H1 (cell line): ENCODE measurements at regions not wholly inside any gene's neighbourhood (a gene's known extent, or its start where the extent isn't known, plus 50 kb on each side); places are given as distances from the start of the nearest gene placed in this dataset.

ENCODE experiments used
- CTCF ChIA-PET: fragments of 300-600 bp; sonication (Branson Sonifier 250); formaldehyde crosslinking; loops from one replicate; lab custom pipeline; 2021; ENCODE audit not compliant: partially characterized antibody; lab: Charles Lee
- POLR2A ChIA-PET: fragments of 300-600 bp; sonication (Branson Sonifier 250); formaldehyde crosslinking; loops from one replicate; lab custom pipeline; 2021; ENCODE audit warnings: inconsistent platforms; ENCODE audit not compliant: partially characterized antibody; lab: Charles Lee
- DNase-seq, 2 experiments: peaks; one replicate each; pipeline versions ENCODE4 v3.0.0 to v3.0.0-alpha.2; 2010 to 2022; ENCODE audit warnings: low spot score in 2 of 2, low read depth in 1 of 2, mixed read lengths in 1 of 2
- FAIRE-seq: peaks from 2 replicates; lab custom pipeline; 2011; peaks lifted over from hg19 to GRCh38; lab: Jason Lieb, UNC
- H2AFZ ChIP-seq: 2 replicates; pipeline ENCODE4 v1.8.1; 2012; ENCODE audit warnings: low read length, inconsistent platforms
- H2AK5ac ChIP-seq: 2 replicates; pipeline ENCODE4 v1.6.1; 2013; ENCODE audit warnings: low read depth, low read length
- H2BK120ac ChIP-seq: replicated peaks from 2 replicates; pipeline ENCODE3; 2013; ENCODE audit warnings: low read depth, low read length, inconsistent platforms
- H2BK12ac ChIP-seq: 2 replicates; pipeline ENCODE4 v1.6.1; 2013; ENCODE audit warnings: low read depth, low read length
- H2BK15ac ChIP-seq: 2 replicates; pipeline ENCODE4 v1.6.1; 2013; ENCODE audit warnings: low read length
- H2BK20ac ChIP-seq: 2 replicates; pipeline ENCODE4 v1.6.1; 2013; ENCODE audit warnings: low read length
- H2BK5ac ChIP-seq: 2 replicates; pipeline ENCODE4 v1.6.1; 2013; ENCODE audit warnings: low read depth, low read length
- H3K14ac ChIP-seq: 2 replicates; pipeline ENCODE4 v1.6.1; 2013; ENCODE audit warnings: inconsistent platforms; ENCODE audit not compliant: insufficient read length
- H3K18ac ChIP-seq: 2 replicates; pipeline ENCODE4 v1.6.1; 2013; ENCODE audit warnings: low read length; ENCODE audit errors: extremely low read depth
- H3K23ac ChIP-seq: 2 replicates; pipeline ENCODE4 v1.6.1; 2013; ENCODE audit warnings: inconsistent platforms; ENCODE audit not compliant: insufficient read length
- H3K23me2 ChIP-seq: 2 replicates; pipeline ENCODE4 v1.6.1; 2013; ENCODE audit warnings: low read depth, low read length
- H3K27ac ChIP-seq: 2 replicates; pipeline ENCODE4 v1.6.1; 2011; ENCODE audit warnings: low read depth, low read length, inconsistent platforms
- H3K27me3 ChIP-seq, 4 experiments: replicated peaks in 1 of 4; 1 replicate in 1 of 4; 2 replicates in 3 of 4; pipeline versions ENCODE4 v1.6.1 to v1.8.1; 2011 to 2013; ENCODE audit warnings: low read length in 3 of 4, mild to moderate bottlenecking in 3 of 4, inconsistent platforms in 2 of 4, mixed read lengths in 2 of 4, moderate library complexity in 1 of 4; ENCODE audit not compliant: control insufficient read depth in 3 of 4, insufficient read depth in 3 of 4; ENCODE audit errors: extremely low read depth in 1 of 4
- H3K36me3 ChIP-seq, 4 experiments: 2 replicates each; pipeline versions ENCODE4 v1.6.1 to v1.8.1; 2011 to 2013; ENCODE audit warnings: mild to moderate bottlenecking in 4 of 4, low read length in 3 of 4, moderate library complexity in 2 of 4, control low read depth in 1 of 4, inconsistent platforms in 1 of 4; ENCODE audit not compliant: insufficient read depth in 4 of 4, control insufficient read depth in 2 of 4
- H3K4ac ChIP-seq: replicated peaks from 2 replicates; pipeline ENCODE3; 2013; ENCODE audit warnings: low read length, low read depth, mixed read lengths, inconsistent platforms; ENCODE audit not compliant: insufficient read length
- H3K4me1 ChIP-seq, 4 experiments: replicated peaks in 1 of 4; 1 replicate in 1 of 4; 2 replicates in 3 of 4; pipeline versions ENCODE4 v1.6.1 to v1.8.1; 2011 to 2013; ENCODE audit warnings: low read length in 3 of 4, inconsistent platforms in 2 of 4, mixed read lengths in 1 of 4; ENCODE audit not compliant: insufficient read depth in 4 of 4, control insufficient read depth in 3 of 4
- H3K4me2 ChIP-seq, 2 experiments: 2 replicates each; pipeline versions ENCODE4 v1.6.1 to v1.8.1; 2011 to 2013; ENCODE audit warnings: low read depth in 2 of 2, low read length in 2 of 2, control low read depth in 1 of 2, inconsistent platforms in 1 of 2, mild to moderate bottlenecking in 1 of 2; ENCODE audit not compliant: insufficient read depth in 1 of 2
- H3K4me3 ChIP-seq, 4 experiments: fragments of 200-600, 300-600 bp in 1 of 4; sonication (generic), shearing (Covaris generic), sonication (Bioruptor Twin) in 1 of 4; 2 replicates each; pipeline versions ENCODE4 v1.5.1 to v1.8.1; 2011 to 2016; ENCODE audit warnings: low read length in 4 of 4, low read depth in 3 of 4, control low read depth in 2 of 4, inconsistent platforms in 2 of 4, mild to moderate bottlenecking in 2 of 4, mixed read lengths in 1 of 4, moderate library complexity in 1 of 4; ENCODE audit not compliant: insufficient read depth in 2 of 4; ENCODE audit errors: extremely low read depth in 1 of 4
- H3K56ac ChIP-seq: replicated peaks from 2 replicates; pipeline ENCODE3; 2013; ENCODE audit warnings: low read depth, mild to moderate bottlenecking, mixed read lengths, low read length, inconsistent platforms; ENCODE audit not compliant: insufficient read length
- H3K79me1 ChIP-seq: 2 replicates; pipeline ENCODE4 v1.6.1; 2013; ENCODE audit warnings: low read depth, low read length, control low read depth
- H3K79me2 ChIP-seq, 2 experiments: 2 replicates each; pipeline versions ENCODE4 v1.6.1 to v1.8.1; 2012 to 2013; ENCODE audit warnings: low read length in 2 of 2, mild to moderate bottlenecking in 2 of 2, inconsistent platforms in 1 of 2; ENCODE audit not compliant: insufficient read depth in 2 of 2, control insufficient read depth in 1 of 2
- H3K9ac ChIP-seq, 4 experiments: replicated peaks in 1 of 4; 1 replicate in 1 of 4; 2 replicates in 3 of 4; pipeline versions ENCODE4 v1.6.1 to v1.8.1; 2011 to 2013; ENCODE audit warnings: low read depth in 3 of 4, low read length in 3 of 4, control low read depth in 2 of 4, mild to moderate bottlenecking in 2 of 4, moderate library complexity in 2 of 4, inconsistent platforms in 1 of 4; ENCODE audit errors: extremely low read depth in 1 of 4
- H3K9me3 ChIP-seq, 2 experiments: 2 replicates each; pipeline versions ENCODE4 v1.6.1 to v1.8.1; 2012 to 2013; ENCODE audit warnings: mild to moderate bottlenecking in 2 of 2, moderate library complexity in 2 of 2, control low read depth in 1 of 2, inconsistent platforms in 1 of 2, low read depth in 1 of 2, low read length in 1 of 2, mixed read lengths in 1 of 2; ENCODE audit not compliant: insufficient read depth in 2 of 2
- H4K20me1 ChIP-seq, 2 experiments: replicated peaks in 1 of 2; 2 replicates each; pipeline versions ENCODE3 to v1.8.1; 2011 to 2013; ENCODE audit warnings: inconsistent platforms in 2 of 2, low read length in 2 of 2, mild to moderate bottlenecking in 1 of 2; ENCODE audit not compliant: insufficient read depth in 2 of 2, control insufficient read depth in 1 of 2
- H4K5ac ChIP-seq: 2 replicates; pipeline ENCODE4 v1.6.1; 2013; ENCODE audit warnings: low read length, low read depth, mixed read lengths, inconsistent platforms; ENCODE audit not compliant: insufficient read length
- H4K8ac ChIP-seq: 2 replicates; pipeline ENCODE4 v1.8.0; 2013; ENCODE audit warnings: mild to moderate bottlenecking, moderate library complexity, low read length, inconsistent platforms; ENCODE audit not compliant: insufficient read depth; ENCODE audit errors: extremely low read depth
- H4K91ac ChIP-seq: replicated peaks from 2 replicates; pipeline ENCODE3; 2013; ENCODE audit warnings: low read length, mixed read lengths, inconsistent platforms; ENCODE audit not compliant: insufficient read length
- ASH2L ChIP-seq: fragments of 200-600, 300-600 bp; sonication (generic); IDR thresholded peaks from one replicate; pipeline ENCODE4 v1.7.1; 2017; ENCODE audit warnings: low read length
- ATF2 ChIP-seq: IDR thresholded peaks from 2 replicates; pipeline ENCODE4 v1.6.1; 2012; ENCODE audit warnings: low read length, inconsistent platforms
- CEBPB ChIP-seq: IDR thresholded peaks from 2 replicates; pipeline ENCODE4 v1.6.1; 2012; ENCODE audit warnings: low read depth, low read length
- CHD1 ChIP-seq: IDR thresholded peaks from 2 replicates; pipeline ENCODE4 v1.6.1; 2012; ENCODE audit warnings: low read depth, low read length, improper control_type of control experiment
- GTF2F1 ChIP-seq: IDR thresholded peaks from 2 replicates; pipeline ENCODE4 v1.6.1; 2012; ENCODE audit warnings: low read depth, low read length, improper control_type of control experiment, borderline replicate concordance
- PHF8 ChIP-seq: fragments of 200-600 bp; sonication (generic); conservative IDR thresholded peaks from 2 replicates; pipeline ENCODE4 v1.7.1; 2012; ENCODE audit warnings: low read depth, mild to moderate bottlenecking, inconsistent platforms, low read length, moderate library complexity
- RAD21 ChIP-seq, 2 experiments: IDR thresholded peaks in 1 of 2; conservative IDR thresholded peaks in 1 of 2; 2 replicates each; pipeline ENCODE4 v1.6.1; 2011; ENCODE audit warnings: low read depth in 2 of 2, low read length in 2 of 2, improper control_type of control experiment in 1 of 2, inconsistent platforms in 1 of 2, mild to moderate bottlenecking in 1 of 2, moderate library complexity in 1 of 2
- RXRA ChIP-seq: IDR thresholded peaks from 2 replicates; pipeline ENCODE4 v1.6.1; 2011; ENCODE audit warnings: low read depth, mild to moderate bottlenecking, low read length, moderate library complexity; ENCODE audit not compliant: insufficient read depth
- SIRT6 ChIP-seq: IDR thresholded peaks from one replicate; pipeline ENCODE4 v1.7.1; 2012; ENCODE audit warnings: low read length, inconsistent platforms
- SIX5 ChIP-seq: IDR thresholded peaks from 2 replicates; pipeline ENCODE4 v1.6.1; 2011; ENCODE audit warnings: mild to moderate bottlenecking, low read depth, low read length
- SP1 ChIP-seq: IDR thresholded peaks from 2 replicates; pipeline ENCODE4 v1.6.1; 2011; ENCODE audit warnings: low read depth, low read length
- SP4 ChIP-seq: IDR thresholded peaks from 2 replicates; pipeline ENCODE4 v1.6.1; 2012; ENCODE audit warnings: low read length, inconsistent platforms
- TAF1 ChIP-seq: IDR thresholded peaks from 2 replicates; pipeline ENCODE4 v1.6.1; 2011; ENCODE audit warnings: mild to moderate bottlenecking, low read depth, low read length
- TBP ChIP-seq: IDR thresholded peaks from 2 replicates; pipeline ENCODE4 v1.6.1; 2011; ENCODE audit warnings: low read depth, low read length, improper control_type of control experiment
- WGBS, 2 experiments: shearing (Covaris generic) in 1 of 2; methylation state at CpG; one replicate each; pipeline versions ENCODE4 v1.1.6 to v1.1.7; 2013 to 2015; ENCODE audit warnings: low lambda C conversion rate in 2 of 2, mixed read lengths in 2 of 2, inconsistent platforms in 1 of 2, low coverage in 1 of 2, missing lambda C conversion rate in 1 of 2; ENCODE audit not compliant: insufficient replicate concordance in 2 of 2, insufficient coverage in 1 of 2, insufficient read length in 1 of 2; ENCODE audit errors: extremely low coverage in 1 of 2, missing lambda C conversion rate in 1 of 2; 5-methylcytosine and 5-hydroxymethylcytosine counted together

- 97% methylated on average over 2 of the region's 2 CpGs; no CpG with 5 or more reads in 1 of the 2 experiments for WGBS, 2 experiments
- Histone ChIP-seq H2BK20ac (no peak overlapping the region), H3K23ac (no peak overlapping the region), H3K9ac (no peak overlapping the region), H2AFZ (no peak overlapping the region), H3K79me1 (no peaks in the 10 kb centered on the region), H2BK12ac (no peak overlapping the region), H3K4me2 (no peak overlapping the region), H4K20me1 (no peaks in the 10 kb centered on the region), H3K4me3 (no peak overlapping the region), H3K79me2 (no peaks in the 10 kb centered on the region), H3K18ac (no peak overlapping the region), H2BK120ac (no peak overlapping the region), H4K5ac (no peak overlapping the region), H3K4me1 (peaks cover 0 to 3% (median 0%) of the 10 kb centered on the region in 4 experiments; a peak in 1 of 7 replicates), H3K23me2 (no peaks in the 10 kb centered on the region), H4K8ac (no peak overlapping the region), H4K91ac (no peak overlapping the region), H2BK5ac (no peak overlapping the region), H3K27me3 (no peaks in the 10 kb centered on the region), H3K4ac (no peak overlapping the region), H2BK15ac (no peak overlapping the region), H3K9me3 (no peaks in the 10 kb centered on the region), H3K27ac (no peak overlapping the region), H3K14ac (no peak overlapping the region), H3K56ac (no peak overlapping the region), H2AK5ac (no peak overlapping the region), H3K36me3 (no peaks in the 10 kb centered on the region)
- FAIRE-seq: no peak
- POLR2A ChIA-PET: no interaction called here
- no peak for DNase-seq
- CTCF ChIA-PET: interaction anchor here (1.1 kb wide), 1 partner anchor 26 kb away, joined by 3 read pairs; no protein-coding TSS in a partner anchor
- TF ChIP-seq SP1: no peak
- no peak for TF ChIP-seq RAD21 (IDR thresholded peaks at IDR 0.05 in 1 of 2, conservative IDR thresholded peaks at IDR 0.05 in 1 of 2; ENCODE audit: low read depth in 2 of 2, low read length in 2 of 2)
- no peak for TF ChIP-seq CEBPB
- TF ChIP-seq SIRT6: no peak
- TF ChIP-seq TBP: no peak
- TF ChIP-seq GTF2F1: no peak
- TF ChIP-seq PHF8: no peak
- no peak for TF ChIP-seq CHD1
- no peak for TF ChIP-seq SIX5
- TF ChIP-seq SP4: no peak
- TF ChIP-seq ATF2: no peak
- TF ChIP-seq TAF1: no peak
- TF ChIP-seq ASH2L: no peak
- TF ChIP-seq RXRA: no peak
Measured at GRCh38 chr11:110832539-110832938, 120.3 kb upstream of the ARHGAP20 start.
